ENCODE measurements at regions not wholly inside any gene's neighbourhood (a gene's known extent, or its start where the extent isn't known, plus 50 kb on each side); places are given as distances from the start of the nearest gene placed in this dataset.

DNA sequence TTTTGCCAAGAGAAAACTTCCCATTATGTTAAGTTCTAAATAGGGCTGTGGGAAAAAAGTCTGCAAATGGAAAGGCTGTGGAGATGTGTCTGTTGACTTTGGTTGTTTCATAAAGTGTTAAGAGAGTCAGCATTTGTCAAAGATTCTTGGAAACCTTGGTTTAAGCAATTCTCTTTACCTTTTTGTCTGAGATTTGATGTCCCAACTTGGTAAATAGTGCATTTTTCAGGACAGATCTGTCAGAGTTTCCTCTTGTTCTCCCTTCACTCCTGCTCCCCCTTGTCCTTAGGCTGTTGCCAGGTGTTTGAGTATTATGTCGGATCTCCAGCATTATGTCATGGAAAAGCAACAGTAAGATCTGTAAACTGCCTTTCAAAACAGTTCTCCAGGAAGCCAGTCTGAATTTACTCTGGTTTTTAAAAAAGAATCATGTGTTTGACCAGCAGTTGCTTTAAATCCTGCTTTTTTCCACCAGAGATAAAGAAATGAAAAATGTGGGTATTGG, 79.1 kb upstream of the ADAMTSL1 start:
- no peak for DNase-seq (ENCODE audit: low read depth)

DNA sequence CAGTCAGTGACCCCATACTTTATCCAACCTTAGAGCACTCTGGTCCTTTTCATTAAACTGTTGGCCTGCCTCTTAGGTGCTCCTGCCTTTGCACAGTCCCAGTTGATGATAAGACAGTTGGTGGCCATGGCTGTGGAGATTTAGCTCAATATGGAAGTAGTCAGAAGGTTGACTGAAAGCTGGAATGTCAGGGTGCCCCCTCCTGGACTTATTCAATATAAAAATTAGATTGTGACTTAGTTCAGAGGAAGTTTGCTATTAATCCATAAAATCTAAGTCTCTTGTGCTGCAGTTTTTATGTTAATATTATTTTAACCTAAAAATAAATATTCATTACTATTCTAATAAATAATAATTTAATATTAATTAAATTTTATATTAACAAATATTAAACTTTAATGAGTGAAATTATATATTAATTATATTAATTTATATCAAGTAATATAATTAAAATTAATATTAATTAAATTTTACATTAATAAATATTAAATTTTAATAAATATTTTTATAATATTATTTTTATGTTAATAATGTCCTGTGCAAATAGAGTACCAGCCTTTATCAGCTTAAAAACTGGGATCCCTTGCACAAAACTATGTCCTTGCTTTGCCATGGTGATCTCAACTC, 77.7 kb upstream of the ADAMTSL1 start:
- DNase-seq (ENCODE audit: low read depth), result no peak

DNA sequence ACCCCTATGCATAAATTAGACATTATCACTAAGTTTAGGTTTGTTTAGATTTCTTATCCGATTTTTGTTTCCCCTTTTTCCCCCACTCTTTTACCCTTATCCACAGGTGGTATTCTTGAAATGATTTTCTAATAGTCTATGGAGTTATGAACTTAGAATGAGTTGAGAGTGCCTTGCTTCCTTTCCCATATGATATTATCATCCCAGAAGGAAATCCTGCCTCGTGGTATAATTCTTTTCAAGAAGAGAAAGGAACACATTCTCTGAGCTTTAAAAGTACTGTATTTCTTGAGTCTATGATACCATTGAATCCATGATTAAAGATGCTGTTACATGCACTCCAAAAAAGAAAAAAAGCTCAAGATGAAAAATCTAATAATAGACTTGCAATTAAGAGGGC, 76.9 kb upstream of the ADAMTSL1 start:
- no peak for DNase-seq (ENCODE audit: low read depth)

DNA sequence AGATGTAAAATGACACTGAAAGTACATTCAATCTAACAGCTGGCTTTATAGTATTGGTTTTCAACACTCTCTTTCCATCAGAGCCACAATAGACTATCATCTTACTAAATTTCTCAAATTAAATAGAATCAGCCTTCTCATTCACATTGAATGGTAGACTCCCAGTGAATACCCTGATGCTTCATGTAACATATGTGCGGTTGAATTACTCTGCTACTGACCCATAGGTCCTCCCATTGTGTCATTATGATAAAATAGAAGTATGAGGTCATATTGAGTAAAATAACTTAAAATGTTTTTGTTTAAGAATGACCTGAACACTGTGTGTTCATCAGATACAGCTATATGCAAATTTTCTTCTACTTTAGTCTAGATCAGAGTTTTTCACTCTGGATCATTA, 75.9 kb upstream of the ADAMTSL1 start:
- DNase-seq (ENCODE audit: low read depth), result no peak

DNA sequence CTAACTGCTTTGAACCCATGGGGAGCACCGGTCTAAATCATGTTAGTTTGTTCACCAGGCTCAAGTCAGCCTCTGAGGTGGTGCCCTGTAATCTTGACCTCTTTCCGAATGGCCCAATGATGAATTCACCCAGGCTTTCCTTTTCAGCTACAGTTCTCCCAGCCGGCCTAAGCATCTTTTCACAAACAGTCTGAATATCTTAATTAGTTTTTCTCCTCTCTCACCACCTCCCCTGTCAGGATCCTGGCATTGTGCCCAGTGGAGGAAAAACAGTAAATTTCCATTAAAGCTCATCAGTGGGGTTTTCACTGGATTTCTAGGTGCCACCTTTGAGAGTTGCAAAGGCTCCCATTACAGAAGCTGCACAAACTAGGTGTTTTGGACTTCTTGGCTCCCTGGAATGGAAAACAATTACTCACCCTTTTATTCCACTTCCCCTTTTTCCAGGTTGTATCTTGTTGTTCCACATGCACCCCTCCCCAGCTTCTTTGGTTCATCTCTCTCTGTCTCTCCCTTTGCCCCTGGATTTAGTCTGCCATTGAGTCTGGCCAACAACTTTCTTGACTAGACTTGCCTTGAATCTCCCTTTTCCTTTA, 69.4 kb upstream of the ADAMTSL1 start:
- DNase-seq (ENCODE audit: low read depth), result no peak

DNA sequence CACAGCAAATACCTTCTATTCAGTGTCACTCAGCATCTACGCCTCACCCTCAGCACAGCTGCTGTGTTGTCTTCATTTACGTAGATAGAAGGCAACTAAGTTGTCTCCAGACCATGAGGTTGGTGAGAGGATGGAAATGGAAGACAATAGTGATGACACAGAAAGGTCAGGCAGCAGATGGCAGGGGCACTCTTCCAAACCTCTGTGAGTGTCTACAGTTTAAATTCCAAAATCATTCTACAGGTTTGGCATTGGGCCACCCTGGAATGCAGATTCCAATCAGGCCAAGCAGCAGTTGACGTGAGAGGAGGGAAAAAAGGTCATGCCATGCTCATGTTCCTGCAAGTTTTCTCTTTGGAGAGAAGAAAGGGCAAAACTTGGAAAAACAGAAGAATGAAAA, 68.7 kb upstream of the ADAMTSL1 start:
- DNase-seq (ENCODE audit: low read depth), result no peak

DNA sequence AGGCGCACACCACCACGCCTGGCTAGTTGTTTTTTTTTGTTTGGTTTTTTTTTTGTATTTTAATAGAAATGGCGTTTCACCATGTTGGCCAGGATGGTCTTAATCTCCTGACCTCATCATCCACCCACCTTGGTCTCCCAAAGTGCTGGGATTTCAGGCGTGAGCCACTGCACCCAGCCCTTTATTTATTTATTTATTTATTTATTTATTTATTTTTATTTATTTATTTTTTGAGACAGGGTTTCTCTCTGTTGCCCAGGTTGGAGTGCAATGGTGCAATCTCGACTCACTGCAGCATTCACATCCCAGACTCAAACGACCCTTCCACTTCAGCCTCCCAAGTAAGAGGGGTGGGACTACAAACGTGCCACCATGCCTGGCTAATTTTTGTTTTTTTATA, 63.0 kb upstream of the ADAMTSL1 start:
- DNase-seq (ENCODE audit: low read depth), result no peak

DNA sequence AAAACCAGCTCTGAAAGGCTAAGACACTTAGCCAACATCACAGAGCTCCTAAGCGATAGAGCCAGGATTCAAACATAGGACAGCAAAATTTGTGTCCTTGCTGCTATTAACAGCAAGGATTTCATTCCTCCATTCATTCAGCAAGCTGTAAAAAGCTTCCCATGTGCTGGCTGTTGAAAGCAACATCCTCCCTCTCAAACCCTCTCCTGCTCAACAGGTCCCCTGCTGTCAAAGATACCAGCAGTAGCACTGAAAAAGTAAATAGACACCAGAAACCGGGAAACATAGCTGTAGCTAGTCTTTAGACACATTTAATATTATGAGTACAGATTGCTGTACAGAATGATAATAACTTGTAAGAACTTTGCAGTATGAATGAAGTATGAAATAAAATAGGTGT, 52.6 kb upstream of the ADAMTSL1 start:
- DNase-seq (ENCODE audit: low read depth), result no peak

DNA sequence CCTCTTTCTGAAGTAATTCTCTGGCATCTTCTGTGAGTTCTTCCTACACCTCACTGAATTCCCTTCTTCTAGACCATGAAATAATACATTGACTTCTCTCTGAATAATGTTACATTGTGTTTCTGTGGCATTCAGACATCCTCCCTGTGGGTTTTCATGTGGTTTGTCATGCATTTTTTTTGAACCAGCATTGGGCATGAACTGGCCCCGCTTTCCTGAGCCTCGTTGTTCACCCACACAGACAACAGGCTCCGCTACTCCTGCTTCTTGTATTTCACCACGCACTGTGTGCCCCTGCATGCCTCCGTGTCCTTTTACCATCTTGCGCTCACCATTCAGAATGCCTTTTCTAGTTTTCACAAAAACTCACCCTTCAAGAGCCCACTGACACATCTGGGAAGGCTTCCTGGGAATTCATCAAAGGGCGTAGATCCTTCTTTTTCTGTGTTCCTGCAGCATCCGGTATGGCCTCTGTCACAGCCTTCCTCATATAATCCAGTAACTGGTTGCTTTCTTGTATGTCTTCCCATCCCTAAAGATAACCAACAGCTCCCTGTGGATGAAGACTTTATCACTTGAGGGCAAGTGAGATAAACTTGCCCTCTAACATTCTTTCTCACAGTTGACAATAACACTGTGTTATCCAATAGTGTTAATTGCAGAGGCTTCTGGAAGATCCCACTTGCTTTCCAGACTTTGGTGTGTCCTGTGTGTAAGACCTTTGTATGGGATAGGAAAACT, 51.5 kb upstream of the ADAMTSL1 start:
- no peak for DNase-seq (ENCODE audit: low read depth)

DNA sequence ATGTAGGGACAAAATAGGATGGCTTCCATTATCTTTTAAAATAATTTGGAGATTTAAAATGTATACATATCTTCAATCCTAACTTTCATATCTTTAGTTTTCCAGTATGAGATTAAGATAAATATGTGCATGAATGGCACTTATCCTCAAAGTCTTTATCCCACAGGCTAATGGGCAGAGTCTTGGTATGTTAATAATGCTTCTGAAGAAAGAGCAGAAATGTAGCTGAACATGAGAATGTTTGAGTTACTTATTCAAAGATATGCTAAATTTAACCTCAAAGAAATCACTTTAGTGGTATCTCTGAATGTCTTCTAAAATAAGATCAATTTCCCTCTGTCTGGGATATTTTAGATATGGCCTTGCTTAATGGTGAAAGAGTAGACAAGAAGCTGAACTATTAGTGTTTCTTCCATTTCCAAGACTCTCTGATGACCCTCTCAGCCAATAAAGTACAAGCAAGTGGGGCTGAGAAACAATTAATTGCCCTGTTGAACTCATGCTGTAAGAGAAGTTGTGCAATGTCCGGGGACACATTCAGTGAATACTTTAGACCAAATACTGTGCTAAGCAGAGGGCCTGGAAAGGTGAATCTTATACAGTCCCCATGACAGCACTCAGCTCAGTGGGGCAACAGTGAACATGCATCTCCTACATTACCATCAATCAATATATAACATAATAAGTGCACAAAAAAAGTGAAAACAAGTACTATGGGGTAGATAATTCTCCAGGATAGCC, 50.0 kb upstream of the ADAMTSL1 start:
- no peak for DNase-seq (ENCODE audit: low read depth)
